Right lobe of liver (tissue), 6 donors: ENCODE measurements at regions not wholly inside any gene's neighbourhood (a gene's known extent, or its start where the extent isn't known, plus 50 kb on each side); places are given as distances from the start of the nearest gene placed in this dataset.

Experiments used
- ATAC-seq, 4 donors: fragments of 200-7000 bp; cut with Tn5 transposase; one replicate each; pipeline ENCODE4 v1.9.1; 2020; ENCODE audit warnings: mild to moderate bottlenecking in 4 of 4, moderate library complexity in 4 of 4
- DNase-seq, 3 donors: peaks; one replicate each; pipeline ENCODE4 v3.0.0-alpha.2; 2020
- H3K27ac ChIP-seq, 3 donors: fragments of 200-600 bp; one replicate each; pipeline ENCODE4 v1.8.0; 2022
- H3K27me3 ChIP-seq, 2 donors: fragments of 200-600 bp; one replicate each; pipeline ENCODE4 v1.8.0; 2022
- H3K36me3 ChIP-seq, 4 donors: fragments of 200-600 bp; sonication (generic) in 1 of 4; one replicate each; pipeline versions ENCODE4 v1.5.1 to v1.8.0; 2017 to 2022; ENCODE audit warnings: control low read depth in 1 of 4
- H3K4me1 ChIP-seq, 4 donors: fragments of 200-600 bp; sonication (generic) in 1 of 4; one replicate each; pipeline versions ENCODE4 v1.5.1 to v1.8.0; 2017 to 2022; ENCODE audit warnings: control low read depth in 1 of 4
- H3K4me3 ChIP-seq, 3 donors: fragments of 200-600 bp; one replicate each; pipeline ENCODE4 v1.8.0; 2022
- H3K9me3 ChIP-seq, 4 donors: fragments of 200-600 bp; sonication (generic) in 1 of 4; one replicate each; pipeline versions ENCODE4 v1.5.1 to v1.8.0; 2017 to 2022; ENCODE audit warnings: control low read depth in 1 of 4
- CTCF ChIP-seq, 4 donors: fragments of 200-600 bp in 3 of 4; fragments of 450-650 bp in 1 of 4; IDR thresholded peaks; one replicate each; pipeline versions ENCODE4 v1.5.1 to v1.8.0; 2016 to 2022; ENCODE audit warnings: antibody characterized with exemption in 4 of 4, mild to moderate bottlenecking in 2 of 4
- POLR2A ChIP-seq: fragments of 450-650 bp; IDR thresholded peaks from one replicate; pipeline ENCODE4 v1.6.1; 2017; ENCODE audit warnings: antibody characterized with exemption, mild to moderate bottlenecking
- WGBS: methylation state at CpG from one replicate; pipeline ENCODE4 v1.1.6; 2018; ENCODE audit warnings: low coverage, low lambda C conversion rate; ENCODE audit not compliant: insufficient coverage; ENCODE audit errors: missing lambda C conversion rate; 5-methylcytosine and 5-hydroxymethylcytosine counted together
- intact Hi-C, 2 donors: fragments of 100-400 bp; cut with DNase I; formaldehyde crosslinking; loops; one replicate each; pipeline versions ENCODE4 v1.11.2 to v1.14.1; 2022
- donor health status: DM: no; HTN: yes; CAD: no.
- donor health status: DM: no; HTN: no; CAD: no.
- donor health status: DM: no; HTN: no; CAD: no.
- donor health status: DM: no; HTN: yes; CAD: no.
- donor health status: DM: no; HTN: yes; CAD: no.

- no peak for DNase-seq
- no peak for TF ChIP-seq POLR2A
- TF ChIP-seq CTCF (IDR thresholded peaks at IDR 0.05), result no peak
- intact Hi-C loops, result no loop called here
- no peaks in the 10 kb centered on the region for H3K36me3 ChIP-seq
- H3K4me1 ChIP-seq, result no peaks in the 10 kb centered on the region
- 83% methylated on average over 1 of the region's 5 CpGs for WGBS
- no peaks in the 10 kb centered on the region for H3K27me3 ChIP-seq
- no peak overlapping the region for H3K27ac ChIP-seq
- ATAC-seq, result no peak
- H3K9me3 ChIP-seq, result no peaks in the 10 kb centered on the region
- no peak overlapping the region for H3K4me3 ChIP-seq
Observed at GRCh38 chr1:115233598-115233997, 104.5 kb downstream of the NGF start.

- no peaks in the 10 kb centered on the region for H3K4me1 ChIP-seq
- H3K27me3 ChIP-seq, result no peaks in the 10 kb centered on the region
- no peaks in the 10 kb centered on the region for H3K9me3 ChIP-seq
- H3K4me3 ChIP-seq, result no peak overlapping the region
- TF ChIP-seq CTCF (IDR thresholded peaks at IDR 0.05) (no peak), POLR2A (no peak)
- ATAC-seq (no peak), DNase-seq (no peak)
- H3K27ac ChIP-seq, result no peak overlapping the region
- 54% methylated on average over 3 of the region's 3 CpGs for WGBS
- H3K36me3 ChIP-seq, result no peaks in the 10 kb centered on the region
- intact Hi-C loops, result no loop called here
Observed at GRCh38 chr1:115230281-115230680, 107.8 kb downstream of the NGF start.

- DNase-seq (no peak), ATAC-seq (no peak)
- H3K4me3 ChIP-seq, result no peak overlapping the region
- no peaks in the 10 kb centered on the region for H3K36me3 ChIP-seq
- H3K27ac ChIP-seq, result no peak overlapping the region
- intact Hi-C loops, result no loop called here
- H3K4me1 ChIP-seq, result no peaks in the 10 kb centered on the region
- no peaks in the 10 kb centered on the region for H3K27me3 ChIP-seq
- 60% methylated on average over 1 of the region's 1 CpG for WGBS
- H3K9me3 ChIP-seq, result no peaks in the 10 kb centered on the region
- TF ChIP-seq CTCF (IDR thresholded peaks at IDR 0.05), result no peak
- no peak for TF ChIP-seq POLR2A
Observed at GRCh38 chr1:115229016-115229415, 109.0 kb downstream of the NGF start.

- TF ChIP-seq POLR2A, result no peak
- TF ChIP-seq CTCF (IDR thresholded peaks at IDR 0.05), result no peak
Observed at GRCh38 chr1:115228191-115228590, 109.9 kb downstream of the NGF start.

More at GRCh38 chr1:115228191-115228590, 109.9 kb downstream of the NGF start:
- no peaks in the 10 kb centered on the region for H3K9me3 ChIP-seq
- H3K4me3 ChIP-seq, result no peak overlapping the region
- no peak overlapping the region for H3K27ac ChIP-seq
- H3K27me3 ChIP-seq, result no peaks in the 10 kb centered on the region
- intact Hi-C loops, result no loop called here
- WGBS, result 61% methylated on average over 4 of the region's 4 CpGs
- H3K4me1 ChIP-seq, result no peaks in the 10 kb centered on the region
- no peak for DNase-seq
- H3K36me3 ChIP-seq, result no peaks in the 10 kb centered on the region
- ATAC-seq, result no peak
